DOHH2 (cell line): ENCODE measurements at regions not wholly inside any gene's neighbourhood (a gene's known extent, or its start where the extent isn't known, plus 50 kb on each side); places are given as distances from the start of the nearest gene placed in this dataset.

Experiments used
- H3F3A ChIP-seq: fragments of 200-600 bp; sonication (generic), shearing (Covaris generic); 2 replicates; pipeline ENCODE4 v1.6.0; 2016; ENCODE audit warnings: antibody characterized with exemption, mild to moderate bottlenecking; ENCODE audit not compliant: control insufficient read depth, insufficient read depth
- H3K27ac ChIP-seq: fragments of 200-600 bp; sonication (generic); 2 replicates; pipeline ENCODE4 v1.5.1; 2014; ENCODE audit warnings: low read depth, mild to moderate bottlenecking, low read length, moderate library complexity
- H3K27me3 ChIP-seq: fragments of 200-600 bp; sonication (generic); 2 replicates; pipeline ENCODE4 v1.6.1; 2014; ENCODE audit warnings: mild to moderate bottlenecking, low read length, mixed read lengths; ENCODE audit not compliant: control insufficient read depth
- H3K36me3 ChIP-seq: fragments of 200-600 bp; sonication (generic); 2 replicates; pipeline ENCODE4 v1.6.1; 2014; ENCODE audit warnings: mild to moderate bottlenecking, low read length, moderate library complexity, mixed read lengths; ENCODE audit not compliant: control insufficient read depth
- H3K4me1 ChIP-seq: fragments of 200-600 bp; sonication (generic); 2 replicates; pipeline ENCODE4 v1.6.1; 2014; ENCODE audit warnings: mild to moderate bottlenecking, low read length, mixed read lengths; ENCODE audit not compliant: control insufficient read depth
- H3K4me2 ChIP-seq: fragments of 200-600 bp; sonication (generic); 2 replicates; pipeline ENCODE4 v1.6.0; 2014; ENCODE audit warnings: mild to moderate bottlenecking, low read length, moderate library complexity
- H3K4me3 ChIP-seq: fragments of 200-600 bp; sonication (generic); 2 replicates; pipeline ENCODE4 v1.5.1; 2014; ENCODE audit warnings: mild to moderate bottlenecking, low read length, mixed read lengths
- H3K79me2 ChIP-seq: fragments of 200-600 bp; sonication (generic); 2 replicates; pipeline ENCODE4 v1.6.1; 2014; ENCODE audit warnings: mild to moderate bottlenecking, low read length, mixed read lengths; ENCODE audit not compliant: control insufficient read depth
- H3K9me2 ChIP-seq: fragments of 200-600 bp; sonication (generic); replicated peaks from 2 replicates; pipeline ENCODE4 v1.6.1; 2014; ENCODE audit warnings: mild to moderate bottlenecking, low read length, mixed read lengths; ENCODE audit not compliant: control insufficient read depth
- H3K9me3 ChIP-seq: fragments of 200-600 bp; sonication (generic); 2 replicates; pipeline ENCODE4 v1.6.1; 2014; ENCODE audit warnings: antibody characterized with exemption, low read length, mixed read lengths; ENCODE audit not compliant: control insufficient read depth, insufficient read depth
- H4K20me1 ChIP-seq: fragments of 200-600 bp; sonication (generic); 2 replicates; pipeline ENCODE4 v1.6.0; 2014; ENCODE audit warnings: low read depth, mild to moderate bottlenecking, antibody characterized with exemption, low read length, moderate library complexity; ENCODE audit not compliant: control insufficient read depth, insufficient read depth
- EZH2phosphoT487 ChIP-seq: fragments of 200-600 bp; sonication (generic); IDR thresholded peaks from 2 replicates; pipeline ENCODE4 v1.6.1; 2017; ENCODE audit warnings: borderline replicate concordance, mild to moderate bottlenecking, antibody characterized with exemption, low read length, moderate library complexity, mixed read lengths
- TF ChIP-seq, protein P1 (sequence below): fragments of 200-600 bp; sonication (generic); IDR thresholded peaks from one replicate; pipeline ENCODE4 v1.5.1; 2014; ENCODE audit warnings: antibody characterized with exemption, mild to moderate bottlenecking, low read depth, low read length; ENCODE audit not compliant: poor library complexity, severe bottlenecking

DNA sequence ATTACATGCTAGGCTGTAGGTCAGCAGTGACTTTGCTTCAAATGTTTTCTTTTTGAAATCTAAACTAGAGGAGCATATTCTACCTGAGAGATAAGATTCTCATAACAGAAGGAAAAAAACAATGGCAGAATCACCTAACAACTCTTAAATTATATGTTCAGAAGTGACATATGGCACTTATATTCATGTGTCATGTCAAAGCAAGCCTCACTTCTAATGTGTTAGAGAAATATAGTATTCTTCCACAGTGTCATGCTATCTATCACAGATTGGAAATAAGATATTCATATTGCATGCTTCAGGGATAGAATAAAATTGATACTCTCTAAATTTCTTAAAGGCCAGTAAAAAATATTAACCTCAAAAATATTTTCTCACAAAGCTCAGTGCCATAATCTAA is 874.6 kb upstream of the PRMT6 start:
- H4K20me1 ChIP-seq = no peaks in the 10 kb centered on the region
- no peaks in the 10 kb centered on the region for H3F3A ChIP-seq
- no peaks in the 10 kb centered on the region for H3K36me3 ChIP-seq
- H3K4me3 ChIP-seq = no peak overlapping the region
- TF ChIP-seq EZH2phosphoT487 = no peak
- TF ChIP-seq, protein P1, sequence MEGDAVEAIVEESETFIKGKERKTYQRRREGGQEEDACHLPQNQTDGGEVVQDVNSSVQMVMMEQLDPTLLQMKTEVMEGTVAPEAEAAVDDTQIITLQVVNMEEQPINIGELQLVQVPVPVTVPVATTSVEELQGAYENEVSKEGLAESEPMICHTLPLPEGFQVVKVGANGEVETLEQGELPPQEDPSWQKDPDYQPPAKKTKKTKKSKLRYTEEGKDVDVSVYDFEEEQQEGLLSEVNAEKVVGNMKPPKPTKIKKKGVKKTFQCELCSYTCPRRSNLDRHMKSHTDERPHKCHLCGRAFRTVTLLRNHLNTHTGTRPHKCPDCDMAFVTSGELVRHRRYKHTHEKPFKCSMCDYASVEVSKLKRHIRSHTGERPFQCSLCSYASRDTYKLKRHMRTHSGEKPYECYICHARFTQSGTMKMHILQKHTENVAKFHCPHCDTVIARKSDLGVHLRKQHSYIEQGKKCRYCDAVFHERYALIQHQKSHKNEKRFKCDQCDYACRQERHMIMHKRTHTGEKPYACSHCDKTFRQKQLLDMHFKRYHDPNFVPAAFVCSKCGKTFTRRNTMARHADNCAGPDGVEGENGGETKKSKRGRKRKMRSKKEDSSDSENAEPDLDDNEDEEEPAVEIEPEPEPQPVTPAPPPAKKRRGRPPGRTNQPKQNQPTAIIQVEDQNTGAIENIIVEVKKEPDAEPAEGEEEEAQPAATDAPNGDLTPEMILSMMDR = no peak
- no peak overlapping the region for H3K4me2 ChIP-seq
- H3K4me1 ChIP-seq = no peaks in the 10 kb centered on the region
- no peaks in the 10 kb centered on the region for H3K79me2 ChIP-seq
- H3K9me3 ChIP-seq = peaks cover 5% of the 10 kb centered on the region; the same call in 1 of the 2 replicates
- H3K27ac ChIP-seq = no peak overlapping the region
- no peaks in the 10 kb centered on the region for H3K9me2 ChIP-seq
- H3K27me3 ChIP-seq = no peaks in the 10 kb centered on the region

DNA sequence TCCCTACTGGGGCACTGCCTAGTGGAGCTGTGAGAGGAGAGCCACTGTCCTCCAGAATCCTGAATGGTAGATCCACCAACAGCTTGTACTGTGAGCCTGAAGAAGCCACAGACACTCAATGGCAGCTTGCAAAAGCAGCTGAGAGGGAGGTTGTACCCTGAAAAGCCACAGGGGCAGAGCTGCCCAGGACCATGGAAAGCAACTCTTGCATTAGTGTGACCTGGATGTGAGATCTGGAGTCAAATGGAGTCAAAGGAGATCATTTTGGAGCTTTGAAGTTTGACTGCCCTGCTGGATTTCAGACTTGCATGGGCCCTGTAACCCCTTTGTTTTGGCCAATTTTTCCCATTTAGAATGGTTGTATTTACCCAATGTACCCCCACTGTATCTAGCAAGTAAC is 871.4 kb upstream of the PRMT6 start:
- Histone ChIP-seq H3F3A (no peaks in the 10 kb centered on the region), H3K9me2 (no peaks in the 10 kb centered on the region), H3K27ac (no peak overlapping the region), H3K4me2 (no peak overlapping the region), H3K4me3 (no peak overlapping the region), H4K20me1 (no peaks in the 10 kb centered on the region), H3K9me3 (peaks cover 5% of the 10 kb centered on the region; the same call in 1 of the 2 replicates), H3K79me2 (no peaks in the 10 kb centered on the region), H3K27me3 (no peaks in the 10 kb centered on the region), H3K4me1 (no peaks in the 10 kb centered on the region), H3K36me3 (no peaks in the 10 kb centered on the region)
- no peak for TF ChIP-seq EZH2phosphoT487
- TF ChIP-seq, protein P1 = no peak

DNA sequence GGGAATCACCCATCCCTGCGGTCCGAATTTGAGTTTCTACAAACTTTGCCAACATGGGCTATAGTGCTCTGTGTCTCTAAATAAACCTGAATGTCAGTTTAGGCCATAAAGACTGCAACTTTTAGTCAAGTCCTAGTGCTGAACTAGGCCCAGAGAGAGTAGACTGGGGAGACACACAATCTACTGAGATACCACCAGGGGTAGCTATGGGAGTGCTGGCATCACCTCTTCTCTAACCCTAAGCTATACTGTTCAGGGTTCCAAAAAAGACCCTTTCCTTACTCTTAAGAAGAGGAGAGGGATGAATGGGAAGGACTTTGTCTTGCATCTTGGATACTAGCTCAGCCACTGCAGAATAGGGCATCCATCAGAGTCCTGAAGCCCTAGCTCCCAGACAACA is 866.7 kb upstream of the PRMT6 start:
- Histone ChIP-seq H3K27me3 (no peaks in the 10 kb centered on the region), H3K4me2 (no peak overlapping the region), H3K27ac (no peak overlapping the region), H3K9me2 (no peaks in the 10 kb centered on the region), H4K20me1 (no peaks in the 10 kb centered on the region), H3K9me3 (no peaks in the 10 kb centered on the region), H3K4me3 (no peak overlapping the region), H3K36me3 (no peaks in the 10 kb centered on the region), H3F3A (no peaks in the 10 kb centered on the region), H3K79me2 (no peaks in the 10 kb centered on the region), H3K4me1 (no peaks in the 10 kb centered on the region)
- TF ChIP-seq EZH2phosphoT487 = no peak
- TF ChIP-seq, protein P1 = no peak

DNA sequence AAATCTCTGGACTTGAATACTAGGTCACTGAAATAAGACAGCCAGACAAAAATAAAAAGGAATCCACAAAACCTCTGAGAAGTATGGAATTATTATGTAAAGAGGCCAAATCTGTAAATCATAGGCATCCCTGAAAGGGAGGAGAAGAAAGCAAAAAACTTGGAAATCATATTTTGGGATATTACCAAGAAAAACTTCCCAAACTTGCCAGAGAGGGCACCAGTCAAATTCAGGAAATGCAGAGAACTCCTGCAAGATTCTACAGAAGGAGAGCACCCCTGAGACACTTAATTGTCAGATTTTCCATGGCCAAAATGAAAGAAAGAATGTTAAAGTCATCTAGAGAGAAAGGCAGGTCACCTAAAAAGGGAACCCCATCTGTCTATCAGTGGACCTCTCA is 862.3 kb upstream of the PRMT6 start:
- H3K9me3 ChIP-seq = no peaks in the 10 kb centered on the region
- no peak overlapping the region for H3K27ac ChIP-seq
- H3F3A ChIP-seq = no peaks in the 10 kb centered on the region
- H3K79me2 ChIP-seq = no peaks in the 10 kb centered on the region
- H3K4me2 ChIP-seq = no peak overlapping the region
- no peak overlapping the region for H3K4me3 ChIP-seq
- H3K9me2 ChIP-seq = no peaks in the 10 kb centered on the region
- TF ChIP-seq EZH2phosphoT487 = no peak
- TF ChIP-seq, protein P1 = no peak
- H3K4me1 ChIP-seq = no peaks in the 10 kb centered on the region
- no peaks in the 10 kb centered on the region for H4K20me1 ChIP-seq
- no peaks in the 10 kb centered on the region for H3K27me3 ChIP-seq
- no peaks in the 10 kb centered on the region for H3K36me3 ChIP-seq
